ENCODE measurements at regions not wholly inside any gene's neighbourhood (a gene's known extent, or its start where the extent isn't known, plus 50 kb on each side); places are given as distances from the start of the nearest gene placed in this dataset.
A peak's percentile ranks its signal among the peaks of the same experiment; 100 is the strongest.
"Not testable (repeated sequence)": the region's sequence is repeated elsewhere in the genome, so short reads cannot be mapped to it uniquely, and the experiment has no call there.

DNA sequence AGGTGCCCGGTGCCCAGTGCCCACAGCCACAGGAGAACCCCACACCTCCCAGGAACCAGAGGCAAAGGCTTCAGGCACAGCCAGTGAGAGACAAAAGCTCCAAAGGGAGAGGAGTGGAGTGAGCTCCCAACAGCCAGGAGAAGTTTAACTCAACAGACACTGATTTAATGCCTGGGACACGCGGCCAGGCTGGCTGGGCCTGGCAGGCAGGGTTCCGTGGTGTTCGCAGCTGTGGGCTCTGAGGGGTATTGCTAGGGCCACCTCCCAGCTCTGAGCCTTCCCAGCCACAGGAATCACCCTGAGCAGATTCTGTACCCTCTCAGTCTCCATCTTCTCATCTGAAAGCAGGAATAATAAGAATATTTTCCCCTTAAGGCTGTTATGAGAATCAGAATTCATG, 222.5 kb downstream of the NPHP4 start:
- TF ChIP-seq, protein P1, sequence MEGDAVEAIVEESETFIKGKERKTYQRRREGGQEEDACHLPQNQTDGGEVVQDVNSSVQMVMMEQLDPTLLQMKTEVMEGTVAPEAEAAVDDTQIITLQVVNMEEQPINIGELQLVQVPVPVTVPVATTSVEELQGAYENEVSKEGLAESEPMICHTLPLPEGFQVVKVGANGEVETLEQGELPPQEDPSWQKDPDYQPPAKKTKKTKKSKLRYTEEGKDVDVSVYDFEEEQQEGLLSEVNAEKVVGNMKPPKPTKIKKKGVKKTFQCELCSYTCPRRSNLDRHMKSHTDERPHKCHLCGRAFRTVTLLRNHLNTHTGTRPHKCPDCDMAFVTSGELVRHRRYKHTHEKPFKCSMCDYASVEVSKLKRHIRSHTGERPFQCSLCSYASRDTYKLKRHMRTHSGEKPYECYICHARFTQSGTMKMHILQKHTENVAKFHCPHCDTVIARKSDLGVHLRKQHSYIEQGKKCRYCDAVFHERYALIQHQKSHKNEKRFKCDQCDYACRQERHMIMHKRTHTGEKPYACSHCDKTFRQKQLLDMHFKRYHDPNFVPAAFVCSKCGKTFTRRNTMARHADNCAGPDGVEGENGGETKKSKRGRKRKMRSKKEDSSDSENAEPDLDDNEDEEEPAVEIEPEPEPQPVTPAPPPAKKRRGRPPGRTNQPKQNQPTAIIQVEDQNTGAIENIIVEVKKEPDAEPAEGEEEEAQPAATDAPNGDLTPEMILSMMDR (IDR thresholded peaks at IDR 0.05), result no peak
- TF ChIP-seq POLR2A (IDR thresholded peaks at IDR 0.05), result no peak
- no peak for DNase-seq
- 85 to 91% methylated on average over 4 to 5 of the region's 5 CpGs for WGBS, 2 donors

DNA sequence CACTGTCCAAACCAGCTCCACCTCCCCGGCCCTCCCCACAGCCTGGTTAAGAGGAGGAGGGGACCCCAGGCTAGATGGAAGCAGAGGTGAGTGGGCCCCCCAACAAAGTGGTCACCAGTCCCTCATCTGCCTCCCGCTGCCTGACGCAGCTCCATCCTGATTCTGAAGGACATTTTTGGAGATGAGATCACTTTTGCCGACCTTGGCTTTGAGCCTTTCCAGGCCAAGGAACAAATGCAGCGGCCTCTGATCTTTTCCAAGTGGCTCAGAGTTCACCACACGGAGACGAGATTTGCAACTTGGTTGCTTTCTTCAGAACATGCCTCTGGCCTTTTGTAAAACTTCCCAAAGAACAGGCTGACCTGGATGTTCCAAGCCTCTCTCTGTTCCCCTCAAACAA, 223.1 kb downstream of the NPHP4 start:
- no peaks in the 10 kb centered on the region for H3K36me3 ChIP-seq (replicated peaks in 1 of 2; ENCODE audit: insufficient read depth in 1 of 2, low read depth in 2 of 2)
- H3K27ac ChIP-seq, result no peak overlapping the region
- no peak for ATAC-seq
- peaks cover 8% of the 10 kb centered on the region for H3K4me1 ChIP-seq
- H3K9me3 ChIP-seq, result no peaks in the 10 kb centered on the region
- TF ChIP-seq POLR2A (IDR thresholded peaks at IDR 0.05), result no peak
- TF ChIP-seq, protein P1 (IDR thresholded peaks at IDR 0.05), result no peak
- WGBS, 2 donors, result 57 to 78% methylated on average over 5 to 7 of the region's 7 CpGs
- H3K27me3 ChIP-seq, result no peaks in the 10 kb centered on the region
- H3K4me3 ChIP-seq, result no peak overlapping the region
- intact Hi-C loops (cut with DNase I), result no loop called here
- peak in 1 of 4 donors; percentile 16 for DNase-seq

More for the DNA sequence above, 222.5 kb downstream of the NPHP4 start:
- Histone ChIP-seq H3K27ac (no peak overlapping the region), H3K4me1 (peaks cover 8% of the 10 kb centered on the region), H3K27me3 (no peaks in the 10 kb centered on the region), H3K9me3 (no peaks in the 10 kb centered on the region), H3K4me3 (no peak overlapping the region), H3K36me3 (replicated peaks in 1 of 2; ENCODE audit: insufficient read depth in 1 of 2, low read depth in 2 of 2) (no peaks in the 10 kb centered on the region)
- intact Hi-C loops (cut with DNase I), result no loop called here
- ATAC-seq, result no peak

DNA sequence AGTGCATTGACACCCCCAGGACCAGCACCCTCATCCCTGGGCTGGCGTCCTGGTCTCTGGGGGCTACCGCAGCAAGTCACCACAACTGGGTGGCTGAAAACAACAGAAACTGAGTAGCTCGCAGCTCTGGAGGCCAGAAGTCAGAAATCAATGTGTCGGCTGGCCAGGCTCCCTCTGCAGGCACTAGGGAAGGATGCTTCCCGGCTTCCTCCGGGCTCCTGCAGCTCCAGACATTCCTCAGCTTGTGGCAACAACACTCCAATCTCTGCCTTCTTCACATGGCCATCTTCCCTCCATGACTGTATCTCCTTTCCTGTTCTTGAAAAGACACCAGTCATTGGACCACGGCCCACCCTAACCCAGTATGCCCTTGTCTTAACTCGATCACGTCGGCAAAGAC, 224.2 kb downstream of the NPHP4 start:
- H3K4me3 ChIP-seq, result no peak overlapping the region
- ATAC-seq (no peak), DNase-seq (no peak)
- no peak overlapping the region for H3K27ac ChIP-seq
- H3K4me1 ChIP-seq, result peaks cover 8% of the 10 kb centered on the region
- no peaks in the 10 kb centered on the region for H3K36me3 ChIP-seq (replicated peaks in 1 of 2; ENCODE audit: insufficient read depth in 1 of 2, low read depth in 2 of 2)
- intact Hi-C loops (cut with DNase I), result no loop called here
- no peaks in the 10 kb centered on the region for H3K27me3 ChIP-seq
- WGBS, 2 donors, result 54 to 63% methylated on average over 9 to 10 of the region's 10 CpGs
- TF ChIP-seq, protein P1 (IDR thresholded peaks at IDR 0.05), result no peak
- TF ChIP-seq POLR2A (IDR thresholded peaks at IDR 0.05), result no peak
- peaks cover 0 to 6% (median 0%) of the 10 kb centered on the region in 3 donors for H3K9me3 ChIP-seq

DNA sequence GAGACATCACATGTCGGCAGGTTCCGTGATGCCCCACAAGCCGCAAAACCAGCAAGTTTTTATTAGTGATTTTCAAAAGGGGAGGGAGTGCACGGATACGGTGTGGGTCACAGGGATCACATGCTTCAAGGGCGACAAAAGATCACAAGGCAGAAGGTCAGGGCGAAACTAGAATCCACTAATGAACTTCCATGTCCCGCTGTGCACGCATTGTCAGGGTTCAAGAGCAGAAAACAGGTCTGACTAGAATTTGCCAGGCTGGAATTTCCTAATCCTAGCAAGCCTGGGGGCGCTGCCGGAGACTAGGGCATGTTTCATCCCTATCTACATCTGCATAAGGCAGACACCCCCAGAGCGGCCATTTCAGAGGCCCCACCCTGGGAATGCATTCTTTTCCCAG, 225.2 kb downstream of the NPHP4 start:
- WGBS, 2 donors, result 37 to 45% methylated on average over 12 of the region's 12 CpGs
- not testable (repeated sequence) for DNase-seq

DNA sequence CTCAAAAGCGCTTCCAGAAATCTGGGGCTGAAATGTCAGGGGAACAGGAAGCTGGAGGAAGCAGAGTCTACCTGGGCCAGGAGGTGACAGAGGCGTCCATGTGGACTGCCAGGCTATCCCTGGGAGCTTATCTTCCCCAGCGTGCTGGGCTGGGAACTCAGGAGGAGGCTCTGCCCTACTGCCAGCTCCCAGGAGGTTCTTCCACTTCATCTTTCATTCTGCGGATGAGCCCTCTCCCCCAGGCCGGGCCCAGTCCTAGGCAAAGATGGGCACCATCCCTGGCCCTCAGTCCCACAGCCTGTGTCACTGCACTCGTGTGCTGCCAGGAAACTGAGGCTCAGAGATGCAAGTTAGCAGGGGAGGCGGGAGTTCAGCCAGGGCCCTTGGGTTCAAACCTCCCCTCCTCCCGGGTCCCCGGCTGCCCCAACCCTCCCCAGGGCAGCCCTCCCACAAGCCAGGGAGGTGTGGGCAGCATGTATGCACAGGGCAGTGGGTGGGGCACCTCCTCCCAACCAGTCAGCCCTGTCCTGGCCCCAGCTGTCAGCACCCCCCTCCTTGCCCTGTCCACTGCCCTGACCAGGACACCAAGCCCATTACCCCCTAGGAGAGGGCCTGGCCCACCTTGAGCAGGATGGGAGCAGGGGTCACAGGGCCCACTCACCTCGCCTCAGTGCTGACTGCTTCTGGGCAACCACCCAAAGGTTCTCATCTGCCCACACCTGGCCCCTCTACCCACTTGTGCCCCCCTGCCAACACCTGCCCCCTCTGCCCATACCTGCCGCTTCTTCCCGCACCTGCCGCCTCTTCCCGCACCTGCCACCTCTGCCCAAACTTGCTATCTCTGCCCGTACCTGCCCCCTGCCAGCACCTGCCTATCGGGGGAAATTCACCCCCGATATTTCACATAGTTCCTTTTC, 226.0 kb downstream of the NPHP4 start:
- 52% methylated on average over 16 to 17 of the region's 17 CpGs for WGBS, 2 donors
- intact Hi-C loops (cut with DNase I), result no loop called here
- Histone ChIP-seq H3K4me3 (no peak overlapping the region), H3K36me3 (replicated peaks in 1 of 2; ENCODE audit: insufficient read depth in 1 of 2, low read depth in 2 of 2) (no peaks in the 10 kb centered on the region), H3K27me3 (no peaks in the 10 kb centered on the region), H3K27ac (no peak overlapping the region), H3K9me3 (peaks cover 0 to 6% (median 0%) of the 10 kb centered on the region in 3 donors), H3K4me1 (peaks cover 6% of the 10 kb centered on the region)
- no peak for ATAC-seq
- no peak for DNase-seq
- TF ChIP-seq POLR2A (IDR thresholded peaks at IDR 0.05), result no peak
- TF ChIP-seq, protein P1 (IDR thresholded peaks at IDR 0.05), result no peak

More for the DNA sequence above, 225.2 kb downstream of the NPHP4 start:
- H3K4me3 ChIP-seq; H3K27me3 ChIP-seq; ATAC-seq; H3K27ac ChIP-seq; H3K4me1 ChIP-seq; H3K9me3 ChIP-seq; intact Hi-C loops (cut with DNase I); H3K36me3 ChIP-seq (replicated peaks in 1 of 2; ENCODE audit: insufficient read depth in 1 of 2, low read depth in 2 of 2): not testable (repeated sequence)

All from body of pancreas (tissue), 4 donors.